Vagina (tissue), 2 donors: ENCODE measurements at regions not wholly inside any gene's neighbourhood (a gene's known extent, or its start where the extent isn't known, plus 50 kb on each side); places are given as distances from the start of the nearest gene placed in this dataset.

Source experiments
- POLR2A ChIP-seq, 2 donors: fragments of 450-650 bp; IDR thresholded peaks; one replicate each; pipeline ENCODE4 v1.6.1; 2017; ENCODE audit warnings: antibody characterized with exemption in 2 of 2, mild to moderate bottlenecking in 2 of 2, moderate library complexity in 2 of 2
- TF ChIP-seq, protein P1 (sequence below), 3 experiments: fragments of 450-650 bp in 2 of 3; fragments of 200-600 bp in 1 of 3; sonication (generic) in 1 of 3; IDR thresholded peaks; one replicate each; pipeline ENCODE4 v1.5.1; 2017 to 2019; ENCODE audit warnings: antibody characterized with exemption in 3 of 3, mild to moderate bottlenecking in 2 of 3, moderate library complexity in 2 of 3

- TF ChIP-seq, protein P1, sequence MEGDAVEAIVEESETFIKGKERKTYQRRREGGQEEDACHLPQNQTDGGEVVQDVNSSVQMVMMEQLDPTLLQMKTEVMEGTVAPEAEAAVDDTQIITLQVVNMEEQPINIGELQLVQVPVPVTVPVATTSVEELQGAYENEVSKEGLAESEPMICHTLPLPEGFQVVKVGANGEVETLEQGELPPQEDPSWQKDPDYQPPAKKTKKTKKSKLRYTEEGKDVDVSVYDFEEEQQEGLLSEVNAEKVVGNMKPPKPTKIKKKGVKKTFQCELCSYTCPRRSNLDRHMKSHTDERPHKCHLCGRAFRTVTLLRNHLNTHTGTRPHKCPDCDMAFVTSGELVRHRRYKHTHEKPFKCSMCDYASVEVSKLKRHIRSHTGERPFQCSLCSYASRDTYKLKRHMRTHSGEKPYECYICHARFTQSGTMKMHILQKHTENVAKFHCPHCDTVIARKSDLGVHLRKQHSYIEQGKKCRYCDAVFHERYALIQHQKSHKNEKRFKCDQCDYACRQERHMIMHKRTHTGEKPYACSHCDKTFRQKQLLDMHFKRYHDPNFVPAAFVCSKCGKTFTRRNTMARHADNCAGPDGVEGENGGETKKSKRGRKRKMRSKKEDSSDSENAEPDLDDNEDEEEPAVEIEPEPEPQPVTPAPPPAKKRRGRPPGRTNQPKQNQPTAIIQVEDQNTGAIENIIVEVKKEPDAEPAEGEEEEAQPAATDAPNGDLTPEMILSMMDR (IDR thresholded peaks at IDR 0.05), result no peak
- TF ChIP-seq POLR2A (IDR thresholded peaks at IDR 0.05), result no peak
Measured at GRCh38 chr5:144004146-144004545, 166.3 kb downstream of the YIPF5 start.
